GM23338 (cell line): ENCODE measurements at regions not wholly inside any gene's neighbourhood (a gene's known extent, or its start where the extent isn't known, plus 50 kb on each side); places are given as distances from the start of the nearest gene placed in this dataset.

Experiments
- CREB1 ChIP-seq: fragments of 250-450 bp; sonication (Bioruptor Pico); IDR thresholded peaks from 2 replicates; pipeline ENCODE4 v1.5.0; 2020; ENCODE audit warnings: low read depth, mild to moderate bottlenecking, moderate library complexity
- CTCF ChIP-seq, 2 experiments: fragments of 200-600 bp in 1 of 2; sonication (generic) in 1 of 2; conservative IDR thresholded peaks; 2 replicates each; pipeline versions ENCODE4 v1.5.1 to v1.6.1; 2016 to 2017; ENCODE audit warnings: antibody characterized with exemption in 2 of 2, low read depth in 2 of 2, mild to moderate bottlenecking in 2 of 2, moderate library complexity in 1 of 2

GRCh38 chr1:110798691-110799256, 74.2 kb upstream of the CD53 start:
- TF ChIP-seq CTCF (conservative IDR thresholded peaks at IDR 0.05; ENCODE audit: low read depth in 2 of 2) (no peak), CREB1 (CRISPR knock-in tag) (no peak)
